22Rv1 (cell line): ENCODE measurements at regions not wholly inside any gene's neighbourhood (a gene's known extent, or its start where the extent isn't known, plus 50 kb on each side); places are given as distances from the start of the nearest gene placed in this dataset.

Experiments
- H3K27ac ChIP-seq: fragments of 450-650 bp; 2 replicates; pipeline ENCODE4 v1.5.1; 2017
- CTCF ChIP-seq: fragments of 450-650 bp; IDR thresholded peaks from 2 replicates; pipeline ENCODE4 v1.5.1; 2017; ENCODE audit warnings: mild to moderate bottlenecking
- ZFX ChIP-seq: fragments of 450-650 bp; IDR thresholded peaks from 2 replicates; pipeline ENCODE4 v1.6.1; 2017; ENCODE audit warnings: antibody characterized with exemption, borderline replicate concordance

- H3K27ac ChIP-seq, result no peak overlapping the region
- TF ChIP-seq CTCF (no peak), ZFX (no peak)
Observed at GRCh38 chr15:70306081-70306480, 208.4 kb upstream of the TLE3 start.

- H3K27ac ChIP-seq, result no peak overlapping the region
- TF ChIP-seq ZFX, result no peak
- TF ChIP-seq CTCF, result no peak
Observed at GRCh38 chr15:70303981-70304380, 206.3 kb upstream of the TLE3 start.

GRCh38 chr15:70302360-70302759 is 204.6 kb upstream of the TLE3 start:
- TF ChIP-seq ZFX (no peak), CTCF (no peak)
- H3K27ac ChIP-seq, result no peak overlapping the region

GRCh38 chr15:70301396-70301795 is 203.7 kb upstream of the TLE3 start:
- TF ChIP-seq ZFX (no peak), CTCF (no peak)
- no peak overlapping the region for H3K27ac ChIP-seq

- no peak overlapping the region for H3K27ac ChIP-seq
- no peak for TF ChIP-seq ZFX
- no peak for TF ChIP-seq CTCF
Observed at GRCh38 chr15:70299931-70300869, 202.5 kb upstream of the TLE3 start.

- TF ChIP-seq ZFX (no peak), CTCF (no peak)
- no peak overlapping the region for H3K27ac ChIP-seq
Observed at GRCh38 chr15:70297465-70298058, 199.8 kb upstream of the TLE3 start.

GRCh38 chr15:70294731-70295305 is 197.1 kb upstream of the TLE3 start:
- TF ChIP-seq ZFX (no peak), CTCF (no peak)
- H3K27ac ChIP-seq, result no peak overlapping the region
